K562 (cell line): ENCODE measurements at regions not wholly inside any gene's neighbourhood (a gene's known extent, or its start where the extent isn't known, plus 50 kb on each side); places are given as distances from the start of the nearest gene placed in this dataset.

ENCODE experiments used
- ARID2 ChIP-seq: fragments of 450-650 bp; IDR thresholded peaks from 2 replicates; pipeline ENCODE4 v1.6.1; 2017; ENCODE audit warnings: antibody characterized with exemption, mild to moderate bottlenecking
- CTCF ChIP-seq, 3 experiments: IDR thresholded peaks in 2 of 3; conservative IDR thresholded peaks in 1 of 3; 2 replicates each; pipeline ENCODE4 v1.5.1; 2011 to 2012; ENCODE audit warnings: low read length in 3 of 3, mild to moderate bottlenecking in 3 of 3, control low read depth in 2 of 3, improper control_type of control experiment in 1 of 3, inconsistent platforms in 1 of 3, low read depth in 1 of 3, mixed read lengths in 1 of 3, moderate library complexity in 1 of 3; ENCODE audit not compliant: insufficient read depth in 2 of 3
- ETV6 ChIP-seq, 3 experiments: fragments of 150-350 bp in 1 of 3; sonication (generic) in 1 of 3; formaldehyde crosslinking in 1 of 3; IDR thresholded peaks; 2 replicates each; pipeline versions ENCODE4 v1.6.1 to v1.8.0; 2014 to 2022; ENCODE audit warnings: borderline replicate concordance in 2 of 3, low read depth in 2 of 3, antibody characterized with exemption in 1 of 3, low read length in 1 of 3, mild to moderate bottlenecking in 1 of 3, missing genetic modification reagents in 1 of 3
- HOMEZ ChIP-seq: fragments of 250-450 bp; sonication (Bioruptor Pico); IDR thresholded peaks from 2 replicates; pipeline ENCODE4 v1.4.0; 2020; ENCODE audit warnings: mild to moderate bottlenecking, moderate library complexity
- MCM3 ChIP-seq: fragments of 450-650 bp; IDR thresholded peaks from 2 replicates; pipeline ENCODE4 v1.6.1; 2016
- PBX2 ChIP-seq, 2 experiments: IDR thresholded peaks in 1 of 2; conservative IDR thresholded peaks in 1 of 2; 2 replicates each; pipeline ENCODE4 v1.6.1; 2016; ENCODE audit warnings: low read depth in 2 of 2, mild to moderate bottlenecking in 1 of 2, missing compliant biosample characterization in 1 of 2, missing genetic modification characterization in 1 of 2, moderate library complexity in 1 of 2
- ZNF436 ChIP-seq: fragments of 250-450, 450-650 bp; sonication (Bioruptor Pico); formaldehyde crosslinking; IDR thresholded peaks from 2 replicates; pipeline ENCODE4 v1.7.0; 2020; ENCODE audit warnings: mild to moderate bottlenecking
- ZNF77 ChIP-seq: fragments of 250-450 bp; sonication (Bioruptor Pico); IDR thresholded peaks from 2 replicates; pipeline ENCODE4 v1.5.0; 2020

- no peak for TF ChIP-seq PBX2 (CRISPR knock-in tag; IDR thresholded peaks at IDR 0.05; ENCODE audit: low read depth)
- no peak for TF ChIP-seq PBX2 (tag; conservative IDR thresholded peaks at IDR 0.05; ENCODE audit: low read depth)
- TF ChIP-seq ZNF77: no peak
- TF ChIP-seq ARID2: no peak
- no peak for TF ChIP-seq CTCF (IDR thresholded peaks at IDR 0.05 in 2 of 3, conservative IDR thresholded peaks at IDR 0.05 in 1 of 3; ENCODE audit: insufficient read depth in 2 of 3, low read depth in 1 of 3, low read length in 3 of 3)
- no peak for TF ChIP-seq ZNF436 (CRISPR knock-in tag)
- no peak for TF ChIP-seq ETV6 (IDR thresholded peaks at IDR 0.05; ENCODE audit: borderline replicate concordance in 1 of 2, low read depth in 2 of 2, low read length in 1 of 2)
- no peak for TF ChIP-seq ETV6 (CRISPR knock-in tag; IDR thresholded peaks at IDR 0.05; ENCODE audit: borderline replicate concordance)
- no peak for TF ChIP-seq HOMEZ (CRISPR knock-in tag)
- TF ChIP-seq MCM3: no peak
- TF ChIP-seq, all 486 proteins: peak for 0
Measured at GRCh38 chr6:71463061-71463460, 174.4 kb downstream of the OGFRL1 start (continued).
